C4-2B (cell line): ENCODE measurements at regions not wholly inside any gene's neighbourhood (a gene's known extent, or its start where the extent isn't known, plus 50 kb on each side); places are given as distances from the start of the nearest gene placed in this dataset.

ENCODE experiments used
- CTCF ChIP-seq: fragments of 450-650 bp; conservative IDR thresholded peaks from 2 replicates; pipeline ENCODE4 v1.5.1; 2017; ENCODE audit warnings: mild to moderate bottlenecking
- ZFX ChIP-seq: fragments of 450-650 bp; IDR thresholded peaks from 2 replicates; pipeline ENCODE4 v1.6.1; 2017

DNA sequence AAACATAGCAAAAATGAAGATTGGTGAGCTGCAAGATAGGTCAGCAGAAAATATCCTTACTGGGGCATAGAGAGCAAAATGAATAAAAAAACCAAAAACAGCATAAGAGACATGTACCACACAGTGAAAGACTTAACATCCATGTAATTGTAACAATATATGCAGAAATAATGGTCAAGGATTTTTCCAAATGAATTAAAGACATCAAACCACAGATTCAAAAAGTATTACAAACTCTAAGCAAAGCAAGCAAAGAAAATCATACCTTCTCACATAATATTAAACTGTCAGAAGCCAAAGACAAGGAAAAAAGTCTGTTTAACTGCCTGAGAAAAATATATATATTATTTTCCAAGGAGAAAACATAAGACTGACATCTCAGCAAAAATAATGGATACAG is 111.3 kb downstream of the MIS18A start:
- no peak for TF ChIP-seq CTCF
- no peak for TF ChIP-seq ZFX
